HG03159 (cell line): ENCODE measurements at regions not wholly inside any gene's neighbourhood (a gene's known extent, or its start where the extent isn't known, plus 50 kb on each side); places are given as distances from the start of the nearest gene placed in this dataset.
"Not testable (repeated sequence)": the region's sequence is repeated elsewhere in the genome, so short reads cannot be mapped to it uniquely, and the experiment has no call there.

Source experiments
- ATAC-seq: cut with Tn5 transposase; IDR thresholded peaks from one replicate; pipeline ENCODE4 v1.9.1; 2021; ENCODE audit warnings: mild to moderate bottlenecking, moderate library complexity; ENCODE audit not compliant: unreplicated experiment

GRCh38 chr6:19705606-19706005 is 131.6 kb upstream of the ID4 start:
- ATAC-seq: no peak

- no peak for ATAC-seq
Measured at GRCh38 chr6:19712012-19712688, 125.0 kb upstream of the ID4 start.

GRCh38 chr6:19712998-19713397 is 124.2 kb upstream of the ID4 start:
- no peak for ATAC-seq

GRCh38 chr6:19713411-19713810 is 123.8 kb upstream of the ID4 start:
- ATAC-seq: no peak

- no peak for ATAC-seq
Measured at GRCh38 chr6:19713984-19714383, 123.2 kb upstream of the ID4 start.

- ATAC-seq: no peak
Measured at GRCh38 chr6:19714434-19715166, 122.6 kb upstream of the ID4 start.

GRCh38 chr6:19715167-19715551 is 122.0 kb upstream of the ID4 start:
- no peak for ATAC-seq

- no peak for ATAC-seq
Measured at GRCh38 chr6:19719691-19720128, 117.5 kb upstream of the ID4 start.

- ATAC-seq: no peak
Measured at GRCh38 chr6:19721766-19722377, 115.3 kb upstream of the ID4 start.

GRCh38 chr6:19722999-19723398 is 114.2 kb upstream of the ID4 start:
- no peak for ATAC-seq

GRCh38 chr6:19723545-19723944 is 113.6 kb upstream of the ID4 start:
- ATAC-seq: no peak

GRCh38 chr6:19725436-19725835 is 111.7 kb upstream of the ID4 start:
- ATAC-seq: not testable (repeated sequence)

GRCh38 chr6:19731282-19731681 is 105.9 kb upstream of the ID4 start:
- no peak for ATAC-seq

- no peak for ATAC-seq
Measured at GRCh38 chr6:19734061-19734460, 103.1 kb upstream of the ID4 start.

- ATAC-seq: no peak
Measured at GRCh38 chr6:19734519-19734918, 102.7 kb upstream of the ID4 start.

GRCh38 chr6:19736066-19736465 is 101.1 kb upstream of the ID4 start:
- no peak for ATAC-seq

- ATAC-seq: no peak
Measured at GRCh38 chr6:19738010-19738409, 99.2 kb upstream of the ID4 start.

GRCh38 chr6:19749722-19750121 is 87.4 kb upstream of the ID4 start:
- no peak for ATAC-seq

GRCh38 chr6:19752746-19753145 is 84.4 kb upstream of the ID4 start:
- ATAC-seq: no peak

GRCh38 chr6:19753826-19754225 is 83.3 kb upstream of the ID4 start:
- ATAC-seq: no peak

- ATAC-seq: no peak
Measured at GRCh38 chr6:19754686-19755085, 82.5 kb upstream of the ID4 start.

GRCh38 chr6:19755181-19755580 is 82.0 kb upstream of the ID4 start:
- ATAC-seq: no peak
